ENCODE measurements at regions not wholly inside any gene's neighbourhood (a gene's known extent, or its start where the extent isn't known, plus 50 kb on each side); places are given as distances from the start of the nearest gene placed in this dataset.

GRCh38 chr22:46026899-46027210 lies 49.9 kb upstream of the WNT7B start:
- Mint-ChIP-seq H3K4me1 (ENCODE audit: low read depth, unreplicated experiment) (peaks cover 12% of the 10 kb centered on the region), H3K4me3 (ENCODE audit: low read depth, unreplicated experiment) (peak overlapping the region; percentile 63), H3K27me3 (ENCODE audit: unreplicated experiment) (peaks cover 61% of the 10 kb centered on the region), H3K27ac (ENCODE audit: unreplicated experiment) (peak overlapping the region; percentile 12), H3K36me3 (ENCODE audit: insufficient read depth, unreplicated experiment) (peaks cover 6% of the 10 kb centered on the region), H3K9me3 (ENCODE audit: low read depth, unreplicated experiment) (no peaks in the 10 kb centered on the region)
- CTCF ChIA-PET: interaction anchor here (1.1 kb wide), 1 partner anchor 90 kb away, joined by 3 read pairs; no protein-coding TSS in a partner anchor
- intact Hi-C loops (cut with micrococcal nuclease; ENCODE audit: unreplicated experiment): no loop called here
- DNase-seq: no peak
- BruUV-seq (replicated peaks): no TSS peak
- no peak for TF ChIP-seq CTCF (IDR thresholded peaks at IDR 0.05; ENCODE audit: unreplicated experiment)

- Mint-ChIP-seq H3K27ac (ENCODE audit: unreplicated experiment) (peak overlapping the region; percentile 12), H3K9me3 (ENCODE audit: low read depth, unreplicated experiment) (no peaks in the 10 kb centered on the region), H3K4me3 (ENCODE audit: low read depth, unreplicated experiment) (peak overlapping the region; percentile 63), H3K4me1 (ENCODE audit: low read depth, unreplicated experiment) (peaks cover 12% of the 10 kb centered on the region), H3K36me3 (ENCODE audit: insufficient read depth, unreplicated experiment) (peaks cover 6% of the 10 kb centered on the region), H3K27me3 (ENCODE audit: unreplicated experiment) (peaks cover 57% of the 10 kb centered on the region)
- no TSS peak for BruUV-seq (replicated peaks)
- peak; percentile 43 for DNase-seq
- intact Hi-C loops (cut with micrococcal nuclease; ENCODE audit: unreplicated experiment): no loop called here
- no peak for TF ChIP-seq CTCF (IDR thresholded peaks at IDR 0.05; ENCODE audit: unreplicated experiment)
- CTCF ChIA-PET: interaction anchor here (1.1 kb wide), 1 partner anchor 89 kb away, joined by 3 read pairs; no protein-coding TSS in a partner anchor
Observed at GRCh38 chr22:46027211-46028105, 50.5 kb upstream of the WNT7B start.

GRCh38 chr22:46028106-46028991 lies 51.4 kb upstream of the WNT7B start:
- peaks cover 12% of the 10 kb centered on the region for H3K4me1 Mint-ChIP-seq (ENCODE audit: low read depth, unreplicated experiment)
- CTCF ChIA-PET: interaction anchor here (1.1 kb wide), 1 partner anchor 88 kb away, joined by 3 read pairs; no protein-coding TSS in a partner anchor
- DNase-seq: no peak
- intact Hi-C loops (cut with micrococcal nuclease; ENCODE audit: unreplicated experiment): no loop called here
- H3K27me3 Mint-ChIP-seq (ENCODE audit: unreplicated experiment): peaks cover 48% of the 10 kb centered on the region
- no peak overlapping the region for H3K27ac Mint-ChIP-seq (ENCODE audit: unreplicated experiment)
- peaks cover 6% of the 10 kb centered on the region for H3K36me3 Mint-ChIP-seq (ENCODE audit: insufficient read depth, unreplicated experiment)
- peak overlapping the region; percentile 63 for H3K4me3 Mint-ChIP-seq (ENCODE audit: low read depth, unreplicated experiment)
- BruUV-seq (replicated peaks): no TSS peak
- TF ChIP-seq CTCF (IDR thresholded peaks at IDR 0.05; ENCODE audit: unreplicated experiment): no peak
- no peaks in the 10 kb centered on the region for H3K9me3 Mint-ChIP-seq (ENCODE audit: low read depth, unreplicated experiment)

- CTCF ChIA-PET: no interaction called here
Observed at GRCh38 chr22:46029036-46029435, 52.1 kb upstream of the WNT7B start.

More at GRCh38 chr22:46029036-46029435, 52.1 kb upstream of the WNT7B start:
- Mint-ChIP-seq H3K36me3 (ENCODE audit: insufficient read depth, unreplicated experiment) (peaks cover 6% of the 10 kb centered on the region), H3K9me3 (ENCODE audit: low read depth, unreplicated experiment) (no peaks in the 10 kb centered on the region), H3K27me3 (ENCODE audit: unreplicated experiment) (peaks cover 46% of the 10 kb centered on the region), H3K4me3 (ENCODE audit: low read depth, unreplicated experiment) (no peak overlapping the region), H3K27ac (ENCODE audit: unreplicated experiment) (no peak overlapping the region), H3K4me1 (ENCODE audit: low read depth, unreplicated experiment) (peaks cover 12% of the 10 kb centered on the region)
- TF ChIP-seq CTCF (IDR thresholded peaks at IDR 0.05; ENCODE audit: unreplicated experiment): no peak
- intact Hi-C loops (cut with micrococcal nuclease; ENCODE audit: unreplicated experiment): no loop called here
- BruUV-seq (replicated peaks): no TSS peak
- no peak for DNase-seq

Data from Calu3 (cell line).